ENCODE measurements at regions not wholly inside any gene's neighbourhood (a gene's known extent, or its start where the extent isn't known, plus 50 kb on each side); places are given as distances from the start of the nearest gene placed in this dataset.
"Not testable (repeated sequence)": the region's sequence is repeated elsewhere in the genome, so short reads cannot be mapped to it uniquely, and the experiment has no call there.

DNA sequence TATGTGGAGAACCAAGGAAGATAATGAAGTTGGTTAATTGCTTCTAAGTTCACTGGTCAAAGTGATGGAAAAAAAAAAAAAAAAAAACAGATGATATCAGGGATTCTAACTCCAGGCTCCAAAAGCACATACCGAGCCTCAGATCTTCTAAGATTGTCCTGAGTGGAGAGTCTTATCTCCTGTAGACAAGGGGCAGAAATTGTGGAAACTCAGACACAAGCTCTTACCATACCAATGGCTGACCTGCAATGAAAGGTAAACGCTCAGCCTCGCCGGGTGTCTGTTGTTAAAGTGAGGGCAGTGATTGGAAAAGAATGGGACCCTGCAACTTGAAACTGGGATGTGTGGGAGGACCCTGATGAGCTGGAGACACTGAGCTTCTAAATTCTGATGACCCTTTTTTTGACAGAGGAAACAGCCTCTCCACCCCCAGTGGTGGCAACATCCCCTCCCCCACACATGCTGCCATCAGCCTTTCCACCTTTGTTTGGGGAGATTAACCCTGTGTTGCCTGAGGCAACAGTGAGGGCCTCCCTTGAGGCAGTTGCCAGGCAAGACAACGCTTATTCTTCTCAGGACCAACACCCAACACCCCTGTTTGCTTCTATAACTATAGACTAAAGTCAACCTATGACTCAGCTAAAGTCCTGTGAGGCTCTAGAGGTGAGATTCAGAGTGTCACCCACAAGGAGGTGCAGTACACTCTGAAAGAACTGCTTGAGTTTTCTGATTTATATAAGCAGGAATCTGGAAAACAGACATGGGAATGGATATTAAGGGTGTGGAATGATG, 154.0 kb downstream of the THBS2 start:
- no peak for ATAC-seq

DNA sequence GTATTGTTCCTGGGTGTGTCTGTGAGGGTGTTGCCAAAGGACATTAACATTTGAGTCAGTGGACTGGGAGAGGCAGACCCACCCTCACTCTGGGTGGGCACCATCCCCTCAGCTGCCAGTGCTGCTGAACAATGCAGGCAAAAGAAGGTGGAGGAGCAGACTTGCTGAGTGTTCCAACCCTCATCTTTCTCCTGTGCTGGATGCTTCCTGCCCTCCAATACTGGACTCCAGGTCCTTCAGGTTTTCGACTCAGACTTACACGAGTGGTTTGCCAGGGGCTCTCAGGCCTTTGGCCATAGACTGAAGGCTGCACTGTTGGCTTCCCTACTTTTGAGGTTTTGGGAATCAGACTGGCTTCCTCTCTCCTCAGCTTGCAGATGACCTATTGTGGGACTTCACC, 155.0 kb downstream of the THBS2 start:
- not testable (repeated sequence) for ATAC-seq

GRCh38 chr6:169098116-169098515, 155.5 kb downstream of the THBS2 start:
- no peak for ATAC-seq

DNA sequence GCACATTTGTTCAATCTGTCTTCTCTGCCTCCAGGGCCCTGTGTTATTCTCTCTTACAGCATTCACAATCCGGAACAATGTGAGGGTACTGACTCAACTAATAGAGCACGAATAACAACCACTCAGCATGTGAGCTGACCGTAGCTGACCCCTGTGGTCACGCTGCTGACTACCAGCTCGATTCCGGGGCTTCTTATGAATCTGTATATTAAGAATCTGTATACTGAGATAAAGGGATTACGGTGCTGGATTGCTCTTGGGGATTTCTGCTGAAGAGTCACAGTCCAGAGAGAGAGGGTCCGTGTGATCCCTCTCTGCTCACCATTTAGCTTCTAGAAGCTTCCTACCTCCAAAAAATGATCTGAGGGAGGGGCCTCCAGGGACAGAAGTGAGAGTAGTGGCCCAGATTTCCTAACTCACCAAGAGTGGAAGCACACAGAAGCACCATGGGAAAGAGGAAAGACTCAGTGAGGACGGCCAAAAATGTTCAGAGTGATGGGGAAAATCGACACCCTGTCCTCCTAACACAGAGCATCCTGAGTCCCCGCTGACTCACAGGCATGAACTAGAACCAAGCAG, 156.2 kb downstream of the THBS2 start:
- ATAC-seq: no peak

- no peak for ATAC-seq
Observed at GRCh38 chr6:169096388-169096787, 157.3 kb downstream of the THBS2 start.

DNA sequence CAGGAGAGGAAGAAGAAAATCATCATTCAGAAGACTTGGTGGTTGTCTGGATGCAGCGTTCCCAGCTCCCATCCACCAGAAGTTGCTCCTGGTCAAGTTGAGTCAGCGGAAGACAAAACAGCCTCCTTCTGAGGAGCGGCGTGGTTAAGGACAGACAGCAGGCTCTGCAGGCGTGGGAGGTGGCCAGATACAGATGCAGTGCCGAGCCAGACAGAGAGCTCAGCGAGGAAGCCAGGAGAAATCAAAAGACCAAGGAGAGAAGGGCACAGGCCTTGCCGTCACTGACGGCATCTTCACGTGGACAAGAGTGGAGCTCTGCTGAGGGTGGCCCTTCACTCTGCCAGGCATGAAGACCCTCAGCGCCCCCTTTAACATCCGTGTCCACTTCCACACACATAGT, 158.5 kb downstream of the THBS2 start:
- no peak for ATAC-seq

DNA sequence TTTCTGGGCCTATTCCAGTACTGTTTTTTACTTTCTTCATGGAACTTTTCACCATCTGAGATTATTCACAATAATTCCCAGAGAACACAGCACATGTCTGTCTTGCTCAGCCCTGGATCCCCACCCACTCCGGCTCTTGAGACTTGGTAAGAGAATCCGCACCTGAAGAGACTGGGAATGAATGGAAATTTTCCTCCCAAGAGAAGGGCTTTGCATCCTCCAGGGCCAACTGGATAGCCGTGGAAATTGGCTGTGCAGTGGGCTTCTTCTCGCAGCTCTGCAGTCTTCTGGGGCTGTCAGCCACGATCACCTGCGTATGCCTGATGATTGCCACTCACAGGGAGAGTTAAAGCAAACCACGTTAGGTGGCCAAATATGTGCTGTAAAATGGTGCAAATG, 159.1 kb downstream of the THBS2 start:
- ATAC-seq: no peak

DNA sequence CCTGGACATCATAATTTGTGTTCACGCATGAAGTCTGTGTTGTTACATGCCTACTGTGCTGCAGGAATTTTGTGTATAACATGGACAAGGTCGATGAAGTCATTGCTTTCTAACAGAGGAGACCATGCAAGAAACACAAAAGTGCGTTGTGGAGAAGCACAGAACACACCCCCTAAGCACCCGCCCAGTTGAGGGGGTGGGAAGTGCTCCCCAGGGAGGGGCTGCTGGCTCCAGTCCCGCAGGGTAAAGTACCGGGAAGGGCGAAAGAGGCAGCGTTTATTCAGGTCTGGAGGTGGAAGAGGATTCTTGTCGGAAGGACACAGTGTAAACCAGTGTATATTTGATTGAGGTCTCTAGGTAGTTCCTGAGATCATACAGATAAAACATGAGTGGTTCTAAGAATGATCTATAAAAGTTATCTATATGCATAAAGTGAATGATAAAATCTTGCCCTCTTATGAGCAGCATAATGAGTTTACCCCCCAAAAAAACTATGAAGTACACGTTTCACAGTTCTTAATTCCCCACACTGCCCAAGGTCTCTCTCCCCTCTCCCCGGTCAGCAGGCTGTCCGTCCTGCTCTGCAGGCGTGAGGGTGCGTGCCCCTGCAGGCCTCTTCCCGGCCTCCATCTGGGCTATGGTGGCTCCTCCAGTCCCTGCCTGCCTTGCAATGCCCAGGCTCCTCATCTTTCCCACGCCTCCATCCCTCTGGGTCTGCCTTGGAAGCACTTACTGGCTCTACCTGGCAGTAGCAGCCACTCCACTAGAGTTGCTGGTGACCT, 159.7 kb downstream of the THBS2 start:
- no peak for ATAC-seq

GRCh38 chr6:169093066-169093723, 160.5 kb downstream of the THBS2 start:
- no peak for ATAC-seq

DNA sequence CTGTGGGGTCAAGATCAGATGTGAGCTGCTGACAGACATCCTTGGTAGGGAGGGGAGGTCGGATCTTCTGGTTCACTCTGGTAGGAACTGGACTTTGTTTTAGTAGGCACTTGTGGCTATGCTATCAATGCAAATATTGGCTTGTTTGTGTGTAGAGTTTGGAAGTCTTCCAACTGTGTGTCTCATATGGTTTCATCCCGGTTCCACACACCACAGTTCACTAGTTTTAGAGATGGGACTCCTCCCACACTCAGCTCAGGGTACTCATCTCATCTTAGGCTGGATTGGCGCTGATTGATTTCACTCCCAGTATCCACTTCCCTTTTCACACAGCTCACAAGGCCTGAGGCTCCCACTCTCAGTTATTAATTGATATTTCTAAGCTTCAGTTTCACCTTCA, 161.3 kb downstream of the THBS2 start:
- no peak for ATAC-seq

GRCh38 chr6:169090514-169091127, 163.0 kb downstream of the THBS2 start:
- ATAC-seq: not testable (repeated sequence)

DNA sequence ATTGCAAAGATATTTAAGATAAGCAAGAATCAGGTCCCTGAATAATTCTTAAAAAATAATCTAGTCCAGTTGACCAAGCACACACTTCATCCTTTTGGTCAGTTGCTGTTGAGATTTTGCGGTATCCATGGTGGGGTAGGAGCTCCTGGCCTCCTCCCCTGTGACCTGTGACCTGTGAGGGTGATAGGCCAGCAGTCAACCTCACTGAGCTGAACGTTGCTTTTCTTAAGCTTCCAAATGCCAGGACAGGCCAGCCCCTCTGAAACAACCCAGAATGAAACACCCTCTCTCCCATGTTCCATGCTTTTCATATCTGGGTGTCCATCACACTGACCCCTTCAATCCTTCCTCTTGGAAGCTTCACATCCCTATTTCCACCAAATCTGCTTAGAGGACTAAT, 164.9 kb downstream of the THBS2 start:
- no peak for ATAC-seq

- ATAC-seq: no peak
Observed at GRCh38 chr6:169087443-169088041, 166.1 kb downstream of the THBS2 start.

DNA sequence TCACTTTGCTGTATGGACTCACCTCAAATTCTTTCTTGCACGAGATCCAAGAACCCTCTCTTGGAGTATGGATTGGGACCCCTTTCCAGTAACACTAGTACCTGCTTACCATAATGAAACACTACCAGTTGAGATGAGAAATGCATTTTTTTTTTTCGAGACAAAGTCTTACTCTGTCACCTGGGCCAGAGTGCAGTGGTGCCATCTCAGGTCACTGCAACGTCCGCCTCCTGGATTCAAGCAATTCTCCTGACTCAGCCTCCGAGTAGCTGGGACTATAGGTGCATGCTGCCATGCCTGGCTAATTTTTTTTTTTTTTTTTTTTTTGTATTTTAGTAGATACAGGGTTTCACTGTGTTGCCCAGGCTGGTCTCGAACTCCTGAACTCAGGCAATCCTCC, 167.0 kb downstream of the THBS2 start:
- ATAC-seq: not testable (repeated sequence)

GRCh38 chr6:169086020-169086419, 167.6 kb downstream of the THBS2 start:
- no peak for ATAC-seq

DNA sequence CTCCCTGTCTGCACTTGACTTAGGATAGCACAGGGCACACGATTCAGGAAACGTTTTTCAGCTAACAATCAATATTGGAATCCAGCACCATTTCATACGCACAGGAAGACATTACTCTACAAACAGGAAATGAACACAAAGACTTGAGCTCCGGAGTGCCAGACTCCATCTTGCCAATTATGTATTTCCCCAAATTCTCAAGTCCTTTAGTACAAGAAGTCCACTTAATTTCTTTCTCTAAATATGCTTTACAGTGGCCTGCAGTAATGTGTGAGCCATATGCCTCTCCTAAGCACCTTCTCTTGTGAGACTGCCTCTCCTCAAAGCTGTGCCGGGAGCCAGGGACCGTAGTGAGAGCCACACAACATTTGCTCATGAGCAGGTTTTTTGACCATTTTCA, 168.2 kb downstream of the THBS2 start:
- no peak for ATAC-seq

- ATAC-seq: not testable (repeated sequence)
Observed at GRCh38 chr6:169084557-169084956, 169.1 kb downstream of the THBS2 start.

DNA sequence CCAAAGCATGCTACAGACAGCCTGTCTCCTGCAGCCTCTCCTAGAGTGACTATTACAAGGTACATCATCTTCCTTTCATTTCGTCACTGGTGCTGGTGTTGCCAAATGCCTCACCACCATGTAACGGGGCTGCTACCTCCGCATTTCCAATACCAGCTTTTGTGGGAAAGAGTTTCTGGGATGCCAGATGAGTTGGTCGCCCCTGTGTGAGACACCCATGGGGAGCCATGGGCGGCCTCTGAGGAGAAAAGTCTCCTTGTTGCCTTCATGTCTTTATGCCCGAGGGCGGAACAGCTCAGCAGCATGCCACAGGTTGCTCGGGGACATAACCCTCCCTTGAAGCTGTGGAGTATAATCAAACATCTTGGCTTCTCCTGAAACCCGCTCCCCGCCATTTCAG, 169.6 kb downstream of the THBS2 start:
- ATAC-seq: no peak

- no peak for ATAC-seq
Observed at GRCh38 chr6:169083508-169083874, 170.2 kb downstream of the THBS2 start.

- ATAC-seq: peak in 1 of 2 donors; percentile 21
Observed at GRCh38 chr6:169082817-169083507, 170.7 kb downstream of the THBS2 start.

- no peak for ATAC-seq
Observed at GRCh38 chr6:169082093-169082492, 171.6 kb downstream of the THBS2 start.

- ATAC-seq: no peak
Observed at GRCh38 chr6:169081248-169081647, 172.4 kb downstream of the THBS2 start.

Data from activated CD4-positive, CD25-positive, alpha-beta regulatory T cell treated with anti-CD3 and anti-CD28 coated beads, Interleukin-2, amount 50 U/mL, for 24 hours (primary cell).